HG02884 (cell line): ENCODE measurements at regions not wholly inside any gene's neighbourhood (a gene's known extent, or its start where the extent isn't known, plus 50 kb on each side); places are given as distances from the start of the nearest gene placed in this dataset.
"Not testable (repeated sequence)": the region's sequence is repeated elsewhere in the genome, so short reads cannot be mapped to it uniquely, and the experiment has no call there.

ENCODE experiments used
- ATAC-seq: cut with Tn5 transposase; IDR thresholded peaks from one replicate; pipeline ENCODE4 v1.9.1; 2021; ENCODE audit warnings: mild to moderate bottlenecking, moderate library complexity; ENCODE audit not compliant: unreplicated experiment

- ATAC-seq, result no peak
Measured at GRCh38 chrX:2640436-2641150, 50.5 kb upstream of the CD99 start.

- ATAC-seq, result no peak
Measured at GRCh38 chrX:2638279-2638678, 52.8 kb upstream of the CD99 start.

- no peak for ATAC-seq
Measured at GRCh38 chrX:2635342-2635741, 55.8 kb upstream of the CD99 start.

- ATAC-seq, result peak; percentile 46
Measured at GRCh38 chrX:2632533-2633504, 58.3 kb upstream of the CD99 start.

- ATAC-seq, result no peak
Measured at GRCh38 chrX:2631743-2632532, 59.2 kb upstream of the CD99 start.

- ATAC-seq, result not testable (repeated sequence)
Measured at GRCh38 chrX:2630935-2631742, 60.0 kb upstream of the CD99 start.

- ATAC-seq, result not testable (repeated sequence)
Measured at GRCh38 chrX:2630008-2630934, 60.8 kb upstream of the CD99 start.

GRCh38 chrX:2629316-2630007 is 61.6 kb upstream of the CD99 start:
- ATAC-seq, result no peak

- no peak for ATAC-seq
Measured at GRCh38 chrX:2628751-2629315, 62.3 kb upstream of the CD99 start.

- peak; percentile 86 for ATAC-seq
Measured at GRCh38 chrX:2627272-2627867, 63.7 kb upstream of the CD99 start.

- ATAC-seq, result no peak
Measured at GRCh38 chrX:2626750-2627149, 64.3 kb upstream of the CD99 start.

GRCh38 chrX:2620576-2620975 is 70.5 kb upstream of the CD99 start:
- no peak for ATAC-seq

GRCh38 chrX:2618516-2618915 is 72.6 kb upstream of the CD99 start:
- no peak for ATAC-seq

- no peak for ATAC-seq
Measured at GRCh38 chrX:2614911-2615310, 76.2 kb upstream of the CD99 start.

GRCh38 chrX:2610246-2611170 is 80.6 kb upstream of the CD99 start:
- ATAC-seq, result no peak

GRCh38 chrX:2609431-2610238 is 81.5 kb upstream of the CD99 start:
- peak; percentile 1 for ATAC-seq
